H1 (cell line): ENCODE measurements at regions not wholly inside any gene's neighbourhood (a gene's known extent, or its start where the extent isn't known, plus 50 kb on each side); places are given as distances from the start of the nearest gene placed in this dataset.

Source experiments
- CTCF ChIA-PET: fragments of 300-600 bp; sonication (Branson Sonifier 250); formaldehyde crosslinking; loops from one replicate; lab custom pipeline; 2021; ENCODE audit not compliant: partially characterized antibody; lab: Charles Lee
- POLR2A ChIA-PET: fragments of 300-600 bp; sonication (Branson Sonifier 250); formaldehyde crosslinking; loops from one replicate; lab custom pipeline; 2021; ENCODE audit warnings: inconsistent platforms; ENCODE audit not compliant: partially characterized antibody; lab: Charles Lee
- DNase-seq, 2 experiments: peaks; one replicate each; pipeline versions ENCODE4 v3.0.0 to v3.0.0-alpha.2; 2010 to 2022; ENCODE audit warnings: low spot score in 2 of 2, low read depth in 1 of 2, mixed read lengths in 1 of 2
- FAIRE-seq: peaks from 2 replicates; lab custom pipeline; 2011; peaks lifted over from hg19 to GRCh38; lab: Jason Lieb, UNC
- H2AFZ ChIP-seq: 2 replicates; pipeline ENCODE4 v1.8.1; 2012; ENCODE audit warnings: low read length, inconsistent platforms
- H2AK5ac ChIP-seq: 2 replicates; pipeline ENCODE4 v1.6.1; 2013; ENCODE audit warnings: low read depth, low read length
- H2BK120ac ChIP-seq: replicated peaks from 2 replicates; pipeline ENCODE3; 2013; ENCODE audit warnings: low read depth, low read length, inconsistent platforms
- H2BK12ac ChIP-seq: 2 replicates; pipeline ENCODE4 v1.6.1; 2013; ENCODE audit warnings: low read depth, low read length
- H2BK15ac ChIP-seq: 2 replicates; pipeline ENCODE4 v1.6.1; 2013; ENCODE audit warnings: low read length
- H2BK20ac ChIP-seq: 2 replicates; pipeline ENCODE4 v1.6.1; 2013; ENCODE audit warnings: low read length
- H2BK5ac ChIP-seq: 2 replicates; pipeline ENCODE4 v1.6.1; 2013; ENCODE audit warnings: low read depth, low read length
- H3K14ac ChIP-seq: 2 replicates; pipeline ENCODE4 v1.6.1; 2013; ENCODE audit warnings: inconsistent platforms; ENCODE audit not compliant: insufficient read length
- H3K18ac ChIP-seq: 2 replicates; pipeline ENCODE4 v1.6.1; 2013; ENCODE audit warnings: low read length; ENCODE audit errors: extremely low read depth
- H3K23ac ChIP-seq: 2 replicates; pipeline ENCODE4 v1.6.1; 2013; ENCODE audit warnings: inconsistent platforms; ENCODE audit not compliant: insufficient read length
- H3K23me2 ChIP-seq: 2 replicates; pipeline ENCODE4 v1.6.1; 2013; ENCODE audit warnings: low read depth, low read length
- H3K27ac ChIP-seq: 2 replicates; pipeline ENCODE4 v1.6.1; 2011; ENCODE audit warnings: low read depth, low read length, inconsistent platforms
- H3K27me3 ChIP-seq, 4 experiments: replicated peaks in 1 of 4; 1 replicate in 1 of 4; 2 replicates in 3 of 4; pipeline versions ENCODE4 v1.6.1 to v1.8.1; 2011 to 2013; ENCODE audit warnings: low read length in 3 of 4, mild to moderate bottlenecking in 3 of 4, inconsistent platforms in 2 of 4, mixed read lengths in 2 of 4, moderate library complexity in 1 of 4; ENCODE audit not compliant: control insufficient read depth in 3 of 4, insufficient read depth in 3 of 4; ENCODE audit errors: extremely low read depth in 1 of 4
- H3K36me3 ChIP-seq, 4 experiments: 2 replicates each; pipeline versions ENCODE4 v1.6.1 to v1.8.1; 2011 to 2013; ENCODE audit warnings: mild to moderate bottlenecking in 4 of 4, low read length in 3 of 4, moderate library complexity in 2 of 4, control low read depth in 1 of 4, inconsistent platforms in 1 of 4; ENCODE audit not compliant: insufficient read depth in 4 of 4, control insufficient read depth in 2 of 4
- H3K4ac ChIP-seq: replicated peaks from 2 replicates; pipeline ENCODE3; 2013; ENCODE audit warnings: low read length, low read depth, mixed read lengths, inconsistent platforms; ENCODE audit not compliant: insufficient read length
- H3K4me1 ChIP-seq, 4 experiments: replicated peaks in 1 of 4; 1 replicate in 1 of 4; 2 replicates in 3 of 4; pipeline versions ENCODE4 v1.6.1 to v1.8.1; 2011 to 2013; ENCODE audit warnings: low read length in 3 of 4, inconsistent platforms in 2 of 4, mixed read lengths in 1 of 4; ENCODE audit not compliant: insufficient read depth in 4 of 4, control insufficient read depth in 3 of 4
- H3K4me2 ChIP-seq, 2 experiments: 2 replicates each; pipeline versions ENCODE4 v1.6.1 to v1.8.1; 2011 to 2013; ENCODE audit warnings: low read depth in 2 of 2, low read length in 2 of 2, control low read depth in 1 of 2, inconsistent platforms in 1 of 2, mild to moderate bottlenecking in 1 of 2; ENCODE audit not compliant: insufficient read depth in 1 of 2
- H3K4me3 ChIP-seq, 4 experiments: fragments of 200-600, 300-600 bp in 1 of 4; sonication (generic), shearing (Covaris generic), sonication (Bioruptor Twin) in 1 of 4; 2 replicates each; pipeline versions ENCODE4 v1.5.1 to v1.8.1; 2011 to 2016; ENCODE audit warnings: low read length in 4 of 4, low read depth in 3 of 4, control low read depth in 2 of 4, inconsistent platforms in 2 of 4, mild to moderate bottlenecking in 2 of 4, mixed read lengths in 1 of 4, moderate library complexity in 1 of 4; ENCODE audit not compliant: insufficient read depth in 2 of 4; ENCODE audit errors: extremely low read depth in 1 of 4
- H3K56ac ChIP-seq: replicated peaks from 2 replicates; pipeline ENCODE3; 2013; ENCODE audit warnings: low read depth, mild to moderate bottlenecking, mixed read lengths, low read length, inconsistent platforms; ENCODE audit not compliant: insufficient read length
- H3K79me1 ChIP-seq: 2 replicates; pipeline ENCODE4 v1.6.1; 2013; ENCODE audit warnings: low read depth, low read length, control low read depth
- H3K79me2 ChIP-seq, 2 experiments: 2 replicates each; pipeline versions ENCODE4 v1.6.1 to v1.8.1; 2012 to 2013; ENCODE audit warnings: low read length in 2 of 2, mild to moderate bottlenecking in 2 of 2, inconsistent platforms in 1 of 2; ENCODE audit not compliant: insufficient read depth in 2 of 2, control insufficient read depth in 1 of 2
- H3K9ac ChIP-seq, 4 experiments: replicated peaks in 1 of 4; 1 replicate in 1 of 4; 2 replicates in 3 of 4; pipeline versions ENCODE4 v1.6.1 to v1.8.1; 2011 to 2013; ENCODE audit warnings: low read depth in 3 of 4, low read length in 3 of 4, control low read depth in 2 of 4, mild to moderate bottlenecking in 2 of 4, moderate library complexity in 2 of 4, inconsistent platforms in 1 of 4; ENCODE audit errors: extremely low read depth in 1 of 4
- H3K9me3 ChIP-seq, 2 experiments: 2 replicates each; pipeline versions ENCODE4 v1.6.1 to v1.8.1; 2012 to 2013; ENCODE audit warnings: mild to moderate bottlenecking in 2 of 2, moderate library complexity in 2 of 2, control low read depth in 1 of 2, inconsistent platforms in 1 of 2, low read depth in 1 of 2, low read length in 1 of 2, mixed read lengths in 1 of 2; ENCODE audit not compliant: insufficient read depth in 2 of 2
- H4K20me1 ChIP-seq, 2 experiments: replicated peaks in 1 of 2; 2 replicates each; pipeline versions ENCODE3 to v1.8.1; 2011 to 2013; ENCODE audit warnings: inconsistent platforms in 2 of 2, low read length in 2 of 2, mild to moderate bottlenecking in 1 of 2; ENCODE audit not compliant: insufficient read depth in 2 of 2, control insufficient read depth in 1 of 2
- H4K5ac ChIP-seq: 2 replicates; pipeline ENCODE4 v1.6.1; 2013; ENCODE audit warnings: low read length, low read depth, mixed read lengths, inconsistent platforms; ENCODE audit not compliant: insufficient read length
- H4K8ac ChIP-seq: 2 replicates; pipeline ENCODE4 v1.8.0; 2013; ENCODE audit warnings: mild to moderate bottlenecking, moderate library complexity, low read length, inconsistent platforms; ENCODE audit not compliant: insufficient read depth; ENCODE audit errors: extremely low read depth
- H4K91ac ChIP-seq: replicated peaks from 2 replicates; pipeline ENCODE3; 2013; ENCODE audit warnings: low read length, mixed read lengths, inconsistent platforms; ENCODE audit not compliant: insufficient read length
- ASH2L ChIP-seq: fragments of 200-600, 300-600 bp; sonication (generic); IDR thresholded peaks from one replicate; pipeline ENCODE4 v1.7.1; 2017; ENCODE audit warnings: low read length
- CBX8 ChIP-seq: fragments of 300-800, 300-1000 bp; sonication (generic); IDR thresholded peaks from 2 replicates; pipeline ENCODE4 v1.7.1; 2016; ENCODE audit warnings: low read depth, low read length, borderline replicate concordance
- CREB1 ChIP-seq: IDR thresholded peaks from 2 replicates; pipeline ENCODE4 v1.6.1; 2012; ENCODE audit warnings: inconsistent platforms
- E2F6 ChIP-seq: IDR thresholded peaks from 2 replicates; pipeline ENCODE4 v1.6.1; 2012; ENCODE audit warnings: inconsistent platforms
- EZH2 ChIP-seq: fragments of 200-600 bp; sonication (generic); IDR thresholded peaks from 2 replicates; pipeline ENCODE4 v1.7.1; 2012; ENCODE audit warnings: low read depth, mild to moderate bottlenecking, moderate library complexity, low read length, inconsistent platforms; ENCODE audit not compliant: severe bottlenecking
- GTF2F1 ChIP-seq: IDR thresholded peaks from 2 replicates; pipeline ENCODE4 v1.6.1; 2012; ENCODE audit warnings: low read depth, low read length, improper control_type of control experiment, borderline replicate concordance
- JUND ChIP-seq: IDR thresholded peaks from 2 replicates; pipeline ENCODE4 v1.6.1; 2011; ENCODE audit warnings: mild to moderate bottlenecking, improper control_type of control experiment, low read length
- POLR2A ChIP-seq, 2 experiments: IDR thresholded peaks; 1 replicate in 1 of 2; 2 replicates in 1 of 2; pipeline ENCODE4 v1.6.1; 2011; ENCODE audit warnings: low read depth in 2 of 2, low read length in 2 of 2, mild to moderate bottlenecking in 2 of 2; ENCODE audit errors: control extremely low read depth in 1 of 2
- RAD21 ChIP-seq, 2 experiments: IDR thresholded peaks in 1 of 2; conservative IDR thresholded peaks in 1 of 2; 2 replicates each; pipeline ENCODE4 v1.6.1; 2011; ENCODE audit warnings: low read depth in 2 of 2, low read length in 2 of 2, improper control_type of control experiment in 1 of 2, inconsistent platforms in 1 of 2, mild to moderate bottlenecking in 1 of 2, moderate library complexity in 1 of 2
- SIN3A ChIP-seq, 2 experiments: IDR thresholded peaks in 1 of 2; conservative IDR thresholded peaks in 1 of 2; 2 replicates each; pipeline ENCODE4 v1.6.1; 2011 to 2012; ENCODE audit warnings: low read length in 2 of 2, improper control_type of control experiment in 1 of 2, low read depth in 1 of 2, mild to moderate bottlenecking in 1 of 2
- TBP ChIP-seq: IDR thresholded peaks from 2 replicates; pipeline ENCODE4 v1.6.1; 2011; ENCODE audit warnings: low read depth, low read length, improper control_type of control experiment
- TEAD4 ChIP-seq: IDR thresholded peaks from 2 replicates; pipeline ENCODE4 v1.6.1; 2012; ENCODE audit warnings: low read depth, low read length, inconsistent platforms, mixed read lengths
- WGBS, 2 experiments: shearing (Covaris generic) in 1 of 2; methylation state at CpG; one replicate each; pipeline versions ENCODE4 v1.1.6 to v1.1.7; 2013 to 2015; ENCODE audit warnings: low lambda C conversion rate in 2 of 2, mixed read lengths in 2 of 2, inconsistent platforms in 1 of 2, low coverage in 1 of 2, missing lambda C conversion rate in 1 of 2; ENCODE audit not compliant: insufficient replicate concordance in 2 of 2, insufficient coverage in 1 of 2, insufficient read length in 1 of 2; ENCODE audit errors: extremely low coverage in 1 of 2, missing lambda C conversion rate in 1 of 2; 5-methylcytosine and 5-hydroxymethylcytosine counted together

DNA sequence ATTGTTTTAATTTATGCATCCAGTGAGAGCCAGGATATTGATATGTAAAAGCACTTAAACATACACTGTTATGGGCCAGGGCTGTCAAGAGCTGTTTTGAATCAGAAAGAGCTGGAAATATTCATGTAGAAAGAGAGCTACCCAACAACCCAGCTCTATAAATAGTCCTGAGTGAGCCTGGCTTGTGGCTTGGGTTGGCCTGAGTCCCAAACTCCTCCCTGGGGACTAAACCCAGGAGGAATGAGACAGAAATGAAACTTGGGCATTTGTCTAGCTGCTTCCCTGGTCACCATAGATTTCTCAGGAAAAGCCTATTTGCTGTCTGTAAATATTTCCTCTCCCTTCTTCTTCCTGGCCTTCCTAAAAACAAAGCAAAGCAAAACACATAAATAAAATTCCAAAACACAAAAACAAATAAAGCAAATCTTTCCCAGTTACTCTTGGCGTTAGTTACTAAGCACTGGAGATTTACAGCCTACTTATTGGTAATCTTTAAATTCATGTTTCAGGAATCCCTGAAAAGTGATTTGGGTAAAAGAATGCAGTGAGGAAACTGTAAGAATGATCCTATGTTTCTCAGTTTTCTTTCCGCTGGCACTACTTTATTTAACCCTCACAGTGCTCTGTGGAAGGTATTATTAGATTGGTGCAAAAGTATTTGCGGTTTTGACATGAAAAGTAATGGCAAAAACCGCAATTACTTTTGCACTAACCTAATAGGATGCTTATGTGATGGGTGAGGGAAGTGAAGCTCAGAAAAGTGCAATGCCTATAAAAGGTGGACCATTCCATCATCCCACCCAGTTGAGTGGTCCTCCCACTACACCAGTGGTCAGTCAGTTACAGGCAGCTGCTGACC lies 111.8 kb downstream of the CARTPT start:
- Histone ChIP-seq H4K5ac (no peak overlapping the region), H3K23me2 (no peaks in the 10 kb centered on the region), H2AK5ac (no peak overlapping the region), H2BK15ac (no peak overlapping the region), H3K14ac (no peak overlapping the region), H3K27ac (no peak overlapping the region), H3K23ac (no peak overlapping the region), H4K20me1 (no peaks in the 10 kb centered on the region), H3K4me3 (no peak overlapping the region), H3K27me3 (no peaks in the 10 kb centered on the region), H2BK12ac (no peak overlapping the region), H3K56ac (no peak overlapping the region), H2AFZ (no peak overlapping the region), H4K8ac (no peak overlapping the region), H4K91ac (peak overlapping the region; percentile 66), H3K9me3 (peaks cover 6 to 10% of the 10 kb centered on the region in 2 experiments; a peak in 3 of 4 replicates), H3K79me2 (no peaks in the 10 kb centered on the region), H2BK20ac (no peak overlapping the region), H2BK120ac (no peak overlapping the region), H3K18ac (0 out of 2 replicates have a peak overlapping the region, but pooled peaks have one; percentile 11), H3K36me3 (no peaks in the 10 kb centered on the region), H3K79me1 (no peaks in the 10 kb centered on the region), H3K4ac (no peak overlapping the region), H3K9ac (no peak overlapping the region), H3K4me1 (peaks cover 0 to 2% (median 0%) of the 10 kb centered on the region in 4 experiments; a peak in 1 of 7 replicates), H3K4me2 (peak overlapping the region in 1 of 2 experiments; percentile 20; a peak in 1 of 4 replicates), H2BK5ac (no peak overlapping the region)
- ChIA-PET CTCF (interaction anchor here (0.8 to 1.2 kb wide), 2 partner anchors 75 to 145 kb away, joined by 3 read pairs; no protein-coding TSS in a partner anchor), POLR2A (interaction anchor here (0.7 kb wide), 1 partner anchor 59 kb away, joined by 3 read pairs; no protein-coding TSS in a partner anchor)
- no peak for FAIRE-seq
- TF ChIP-seq ASH2L (no peak), TBP (no peak), EZH2 (no peak), CBX8 (no peak), JUND (no peak), POLR2A (IDR thresholded peaks at IDR 0.05; ENCODE audit: control extremely low read depth in 1 of 2, low read depth in 2 of 2, low read length in 2 of 2) (no peak), CREB1 (no peak), TEAD4 (no peak), SIN3A (conservative IDR thresholded peaks at IDR 0.05 in 1 of 2, IDR thresholded peaks at IDR 0.05 in 1 of 2; ENCODE audit: low read depth in 1 of 2, low read length in 2 of 2) (no peak), RAD21 (IDR thresholded peaks at IDR 0.05 in 1 of 2, conservative IDR thresholded peaks at IDR 0.05 in 1 of 2; ENCODE audit: low read depth in 2 of 2, low read length in 2 of 2) (no peak), GTF2F1 (no peak), E2F6 (no peak)
- WGBS, 2 experiments, result 88% methylated on average over 4 of the region's 4 CpGs; no CpG with 5 or more reads in 1 of the 2 experiments
- DNase-seq, result no peak
